HepG2 (cell line): ENCODE measurements at regions not wholly inside any gene's neighbourhood (a gene's known extent, or its start where the extent isn't known, plus 50 kb on each side); places are given as distances from the start of the nearest gene placed in this dataset.

Experiments
- ATAC-seq: fragments of 200-7000 bp; cut with Tn5 transposase; 3 replicates; pipeline ENCODE4 v1.9.1; 2020; ENCODE audit warnings: mild to moderate bottlenecking, moderate library complexity
- BruUV-seq: library from RNA; stranded (reverse); fragments of 400-500 nt; replicated peaks from 2 replicates; lab custom pipeline; 2021; lab: Mats Ljungman, UMichigan
- CTCF ChIA-PET: fragments of 300-600 bp; formaldehyde crosslinking; extraction: SDS; loops from one replicate; lab custom pipeline; 2021; ENCODE audit warnings: low total read pairs, inconsistent platforms, low intra/inter-chr PET ratio; lab: Yijun Ruan, JAX
- POLR2A ChIA-PET: fragments of 350-600 bp; sonication (Branson Sonifier 250); formaldehyde crosslinking; loops from one replicate; lab custom pipeline; 2020; ENCODE audit warnings: antibody characterized with exemption, inconsistent platforms; lab: Yijun Ruan, JAX
- DNase-seq: peaks from one replicate; pipeline ENCODE4 v3.0.0-alpha.2; 2015; ENCODE audit warnings: low spot score
- FAIRE-seq: peaks from 3 replicates; lab custom pipeline; 2011; peaks lifted over from hg19 to GRCh38; lab: Jason Lieb, UNC
- H2AFZ ChIP-seq: one replicate; pipeline ENCODE4 v1.6.1; 2011; ENCODE audit warnings: low read length, inconsistent platforms
- H3K27ac ChIP-seq: fragments of 300-600 bp; 3 replicates; pipeline ENCODE4 v1.8.0; 2011; ENCODE audit warnings: mixed run types, mild to moderate bottlenecking, mixed read lengths, low read length, inconsistent platforms; ENCODE audit not compliant: insufficient read depth; ENCODE audit errors: extremely low read length
- H3K27me3 ChIP-seq, 2 experiments: fragments of 200-600 bp in 1 of 2; 2 replicates in 1 of 2; 3 replicates in 1 of 2; pipeline versions ENCODE4 v1.6.0 to v1.8.0; 2011; ENCODE audit warnings: low read length in 2 of 2, mild to moderate bottlenecking in 2 of 2, moderate library complexity in 2 of 2, inconsistent platforms in 1 of 2; ENCODE audit not compliant: insufficient read depth in 2 of 2, control insufficient read depth in 1 of 2
- H3K36me3 ChIP-seq, 2 experiments: fragments of 200-600 bp in 1 of 2; replicated peaks in 1 of 2; 2 replicates in 1 of 2; 3 replicates in 1 of 2; pipeline versions ENCODE4 v1.5.1 to v1.8.0; 2011; ENCODE audit warnings: low read length in 2 of 2, inconsistent platforms in 1 of 2; ENCODE audit not compliant: insufficient read depth in 2 of 2, control insufficient read depth in 1 of 2
- H3K4me1 ChIP-seq: 2 replicates; pipeline ENCODE4 v1.5.1; 2012; ENCODE audit warnings: low read length, inconsistent platforms; ENCODE audit not compliant: insufficient read depth
- H3K4me2 ChIP-seq: 2 replicates; pipeline ENCODE4 v1.6.0; 2011; ENCODE audit warnings: low read depth, low read length, inconsistent platforms
- H3K4me3 ChIP-seq, 3 experiments: fragments of 200-600 bp in 1 of 3; sonication (generic), shearing (Covaris generic) in 1 of 3; replicated peaks in 1 of 3; 2 replicates each; pipeline ENCODE4 v1.5.1; 2011 to 2016; ENCODE audit warnings: low read length in 3 of 3, inconsistent platforms in 2 of 3, low read depth in 2 of 3, mild to moderate bottlenecking in 2 of 3, control low read depth in 1 of 3, mixed read lengths in 1 of 3; ENCODE audit not compliant: insufficient read depth in 1 of 3
- H3K79me2 ChIP-seq: one replicate; pipeline ENCODE4 v1.6.1; 2011; ENCODE audit warnings: low read length, inconsistent platforms; ENCODE audit not compliant: insufficient read depth
- H3K9ac ChIP-seq: 2 replicates; pipeline ENCODE4 v1.6.0; 2011; ENCODE audit warnings: mild to moderate bottlenecking, low read depth, low read length, inconsistent platforms; ENCODE audit not compliant: insufficient read depth
- H3K9me3 ChIP-seq: 2 replicates; pipeline ENCODE4 v1.5.1; 2012; ENCODE audit warnings: mild to moderate bottlenecking, low read length
- H4K20me1 ChIP-seq: 2 replicates; pipeline ENCODE4 v1.6.0; 2011; ENCODE audit warnings: inconsistent platforms, mild to moderate bottlenecking, low read length, moderate library complexity; ENCODE audit not compliant: insufficient read depth
- PREB ChIP-seq: sonication (generic); formaldehyde crosslinking; IDR thresholded peaks from 2 replicates; pipeline ENCODE4 v1.4.0; 2020; ENCODE audit warnings: missing genetic modification reagents
- ZFY ChIP-seq: sonication (generic); formaldehyde crosslinking; IDR thresholded peaks from 2 replicates; pipeline ENCODE4 v1.4.0; 2020; ENCODE audit warnings: missing genetic modification reagents
- ZNF234 ChIP-seq: sonication (generic); formaldehyde crosslinking; conservative IDR thresholded peaks from 2 replicates; pipeline ENCODE4 v1.5.1; 2020; ENCODE audit warnings: mild to moderate bottlenecking, missing genetic modification reagents
- ZNF432 ChIP-seq: sonication (generic); formaldehyde crosslinking; IDR thresholded peaks from 2 replicates; pipeline ENCODE4 v1.5.0; 2020; ENCODE audit warnings: missing genetic modification reagents, mild to moderate bottlenecking, borderline replicate concordance
- ZNF44 ChIP-seq: sonication (generic); formaldehyde crosslinking; IDR thresholded peaks from 2 replicates; pipeline ENCODE4 v1.5.1; 2020; ENCODE audit warnings: mild to moderate bottlenecking, missing genetic modification reagents
- ZNF451 ChIP-seq: sonication (generic); formaldehyde crosslinking; IDR thresholded peaks from 2 replicates; pipeline ENCODE4 v1.5.0; 2020; ENCODE audit warnings: mild to moderate bottlenecking, missing genetic modification reagents
- ZNF543 ChIP-seq: sonication (generic); formaldehyde crosslinking; IDR thresholded peaks from 2 replicates; pipeline ENCODE4 v1.4.0; 2020; ENCODE audit warnings: mild to moderate bottlenecking, missing genetic modification reagents
- ZNF547 ChIP-seq: sonication (generic); formaldehyde crosslinking; IDR thresholded peaks from 2 replicates; pipeline ENCODE4 v1.5.1; 2020; ENCODE audit warnings: mild to moderate bottlenecking, missing genetic modification reagents
- ZNF841 ChIP-seq: sonication (generic); formaldehyde crosslinking; IDR thresholded peaks from 2 replicates; pipeline ENCODE4 v1.8.1; 2023; ENCODE audit warnings: missing genetic modification reagents, borderline replicate concordance
- ZZZ3 ChIP-seq: sonication (generic); formaldehyde crosslinking; IDR thresholded peaks from 2 replicates; pipeline ENCODE4 v1.4.0; 2020; ENCODE audit warnings: missing genetic modification reagents, mild to moderate bottlenecking, borderline replicate concordance
- WGBS: methylation state at CpG from one replicate; pipeline ENCODE4 v1.1.6; 2017; ENCODE audit warnings: low lambda C conversion rate; 5-methylcytosine and 5-hydroxymethylcytosine counted together
- in situ Hi-C: cut with HindIII; loops from 2 replicates; pipeline ENCODE4 v1.10.0; 2017; ENCODE audit warnings: low pct_unique_long_range_greater_than_20kb; ENCODE audit not compliant: extremely low pct_ligation_motif_present
- intact Hi-C: fragments of 100-400 bp; cut with micrococcal nuclease; formaldehyde crosslinking; loops from one replicate; pipeline ENCODE4 v1.10.0; 2022; ENCODE audit not compliant: unreplicated experiment
- TF ChIP-seq, protein P1 (sequence below): sonication (generic); formaldehyde crosslinking; IDR thresholded peaks from 2 replicates; pipeline ENCODE4 v1.5.1; 2020; ENCODE audit warnings: mild to moderate bottlenecking, missing genetic modification reagents, moderate library complexity
- TF ChIP-seq, protein P2 (sequence below): sonication (generic); formaldehyde crosslinking; IDR thresholded peaks from 2 replicates; pipeline ENCODE4 v1.4.0; 2020; ENCODE audit warnings: missing genetic modification reagents
- TF ChIP-seq, protein P3 (sequence below): sonication (generic); formaldehyde crosslinking; IDR thresholded peaks from 2 replicates; pipeline ENCODE4 v1.5.1; 2020; ENCODE audit warnings: missing genetic modification reagents, mild to moderate bottlenecking, borderline replicate concordance

DNA sequence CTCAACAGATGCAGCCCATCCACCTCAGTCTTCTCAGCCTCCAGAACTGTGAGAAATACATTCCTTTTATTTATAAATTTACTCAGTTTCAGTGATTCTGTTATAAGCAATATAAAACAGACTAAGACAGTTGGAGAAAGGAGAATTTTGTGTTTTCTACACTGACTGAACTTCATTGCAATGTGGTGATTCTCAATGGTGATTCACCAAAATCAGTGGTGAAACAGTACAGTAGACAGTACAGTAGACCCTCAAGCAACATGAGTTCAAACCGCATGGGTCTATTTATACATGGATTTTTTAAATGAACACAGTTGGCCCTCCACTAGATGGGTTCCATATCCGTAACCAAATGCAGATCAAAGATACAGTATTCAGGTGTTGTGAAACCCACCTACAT is 403.1 kb upstream of the TGFBR2 start:
- Histone ChIP-seq H3K4me2 (no peak overlapping the region), H2AFZ (no peak overlapping the region), H3K27me3 (no peaks in the 10 kb centered on the region), H3K4me3 (no peak overlapping the region), H3K9me3 (no peaks in the 10 kb centered on the region), H3K4me1 (peaks cover 16% of the 10 kb centered on the region), H3K79me2 (no peaks in the 10 kb centered on the region), H3K9ac (no peak overlapping the region), H4K20me1 (no peaks in the 10 kb centered on the region), H3K36me3 (no peaks in the 10 kb centered on the region), H3K27ac (no peak overlapping the region)
- intact Hi-C loops: no loop called here
- BruUV-seq: no TSS peak
- POLR2A ChIA-PET: no interaction called here
- in situ Hi-C loops: no loop called here
- CTCF ChIA-PET: no interaction called here
- WGBS: 100% methylated on average over 2 of the region's 2 CpGs
- FAIRE-seq: no peak
- TF ChIP-seq ZNF451 (no peak), ZZZ3 (CRISPR knock-in tag) (no peak), PREB (no peak), ZNF234 (no peak), ZNF841 (no peak), ZNF44 (no peak), ZNF543 (no peak), ZNF547 (CRISPR knock-in tag) (no peak), ZNF432 (CRISPR knock-in tag) (no peak), ZFY (CRISPR knock-in tag) (no peak)
- TF ChIP-seq, protein P1, sequence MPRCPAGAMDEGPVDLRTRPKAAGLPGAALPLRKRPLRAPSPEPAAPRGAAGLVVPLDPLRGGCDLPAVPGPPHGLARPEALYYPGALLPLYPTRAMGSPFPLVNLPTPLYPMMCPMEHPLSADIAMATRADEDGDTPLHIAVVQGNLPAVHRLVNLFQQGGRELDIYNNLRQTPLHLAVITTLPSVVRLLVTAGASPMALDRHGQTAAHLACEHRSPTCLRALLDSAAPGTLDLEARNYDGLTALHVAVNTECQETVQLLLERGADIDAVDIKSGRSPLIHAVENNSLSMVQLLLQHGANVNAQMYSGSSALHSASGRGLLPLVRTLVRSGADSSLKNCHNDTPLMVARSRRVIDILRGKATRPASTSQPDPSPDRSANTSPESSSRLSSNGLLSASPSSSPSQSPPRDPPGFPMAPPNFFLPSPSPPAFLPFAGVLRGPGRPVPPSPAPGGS (CRISPR knock-in tag): no peak
- TF ChIP-seq, protein P2, sequence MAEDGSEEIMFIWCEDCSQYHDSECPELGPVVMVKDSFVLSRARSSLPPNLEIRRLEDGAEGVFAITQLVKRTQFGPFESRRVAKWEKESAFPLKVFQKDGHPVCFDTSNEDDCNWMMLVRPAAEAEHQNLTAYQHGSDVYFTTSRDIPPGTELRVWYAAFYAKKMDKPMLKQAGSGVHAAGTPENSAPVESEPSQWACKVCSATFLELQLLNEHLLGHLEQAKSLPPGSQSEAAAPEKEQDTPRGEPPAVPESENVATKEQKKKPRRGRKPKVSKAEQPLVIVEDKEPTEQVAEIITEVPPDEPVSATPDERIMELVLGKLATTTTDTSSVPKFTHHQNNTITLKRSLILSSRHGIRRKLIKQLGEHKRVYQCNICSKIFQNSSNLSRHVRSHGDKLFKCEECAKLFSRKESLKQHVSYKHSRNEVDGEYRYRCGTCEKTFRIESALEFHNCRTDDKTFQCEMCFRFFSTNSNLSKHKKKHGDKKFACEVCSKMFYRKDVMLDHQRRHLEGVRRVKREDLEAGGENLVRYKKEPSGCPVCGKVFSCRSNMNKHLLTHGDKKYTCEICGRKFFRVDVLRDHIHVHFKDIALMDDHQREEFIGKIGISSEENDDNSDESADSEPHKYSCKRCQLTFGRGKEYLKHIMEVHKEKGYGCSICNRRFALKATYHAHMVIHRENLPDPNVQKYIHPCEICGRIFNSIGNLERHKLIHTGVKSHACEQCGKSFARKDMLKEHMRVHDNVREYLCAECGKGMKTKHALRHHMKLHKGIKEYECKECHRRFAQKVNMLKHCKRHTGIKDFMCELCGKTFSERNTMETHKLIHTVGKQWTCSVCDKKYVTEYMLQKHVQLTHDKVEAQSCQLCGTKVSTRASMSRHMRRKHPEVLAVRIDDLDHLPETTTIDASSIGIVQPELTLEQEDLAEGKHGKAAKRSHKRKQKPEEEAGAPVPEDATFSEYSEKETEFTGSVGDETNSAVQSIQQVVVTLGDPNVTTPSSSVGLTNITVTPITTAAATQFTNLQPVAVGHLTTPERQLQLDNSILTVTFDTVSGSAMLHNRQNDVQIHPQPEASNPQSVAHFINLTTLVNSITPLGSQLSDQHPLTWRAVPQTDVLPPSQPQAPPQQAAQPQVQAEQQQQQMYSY (CRISPR knock-in tag): no peak
- TF ChIP-seq, protein P3, sequence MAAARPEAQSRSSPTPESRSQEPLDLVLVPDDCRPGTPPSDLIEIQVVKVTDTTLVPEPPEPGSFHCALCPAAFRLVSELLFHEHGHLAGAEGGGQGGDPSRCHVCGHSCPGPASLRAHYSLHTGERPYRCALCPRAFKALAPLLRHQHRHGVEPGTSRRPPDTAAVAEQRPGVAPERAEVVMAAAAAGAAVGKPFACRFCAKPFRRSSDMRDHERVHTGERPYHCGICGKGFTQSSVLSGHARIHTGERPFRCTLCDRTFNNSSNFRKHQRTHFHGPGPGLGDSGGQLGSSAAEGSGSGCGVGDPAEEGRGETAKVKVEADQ: no peak
- DNase-seq: no peak
- no peak for ATAC-seq
